GM21390 (cell line): ENCODE measurements at regions not wholly inside any gene's neighbourhood (a gene's known extent, or its start where the extent isn't known, plus 50 kb on each side); places are given as distances from the start of the nearest gene placed in this dataset.

Source experiments
- ATAC-seq: cut with Tn5 transposase; IDR thresholded peaks from one replicate; pipeline ENCODE4 v1.9.1; 2021; ENCODE audit not compliant: unreplicated experiment

- ATAC-seq: no peak
These were observed 535.4 kb upstream of the BCHE start for GRCh38 chr3:166372571-166373106.

GRCh38 chr3:166367947-166368533, 530.8 kb upstream of the BCHE start:
- ATAC-seq: no peak

GRCh38 chr3:166362698-166363097, 525.5 kb upstream of the BCHE start:
- no peak for ATAC-seq

DNA sequence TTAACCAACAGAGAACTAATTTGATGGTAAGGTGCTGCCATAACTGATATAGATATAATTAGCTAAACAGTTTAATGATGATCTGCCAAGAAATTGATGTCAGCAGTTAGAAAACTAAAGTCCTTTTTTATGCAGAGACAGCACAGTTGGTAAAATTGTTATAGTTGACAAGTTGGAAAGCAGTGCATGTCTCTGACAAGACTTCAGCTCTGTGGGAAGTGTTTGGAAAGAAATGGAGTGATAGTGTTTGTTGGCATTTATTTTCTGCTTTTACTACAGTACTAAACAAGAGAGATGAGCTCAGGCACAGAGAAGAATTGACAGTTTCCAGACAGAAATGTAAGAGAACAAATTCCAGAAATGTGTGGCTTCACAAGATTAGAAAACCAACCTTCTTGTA, 523.5 kb upstream of the BCHE start:
- ATAC-seq: no peak

DNA sequence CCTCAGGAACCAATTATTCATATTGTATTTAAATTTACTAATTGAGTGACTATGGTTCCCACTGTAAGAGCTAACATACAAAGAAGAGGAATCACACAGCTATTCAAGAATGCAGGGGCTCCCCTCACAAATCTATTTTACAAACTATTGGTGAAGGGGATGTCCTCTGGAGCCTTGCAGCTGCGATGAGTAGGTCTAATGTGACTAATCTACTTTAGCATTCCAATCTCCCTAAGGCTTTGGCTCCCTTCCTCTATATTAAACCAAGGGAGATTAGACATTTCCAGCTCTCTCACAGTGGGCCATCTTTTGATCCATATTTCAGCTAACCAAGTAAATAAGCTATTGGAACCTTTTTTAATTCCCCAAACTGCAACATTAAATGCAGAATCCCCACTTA, 514.2 kb upstream of the BCHE start:
- no peak for ATAC-seq

GRCh38 chr3:166340604-166341266, 503.5 kb upstream of the BCHE start:
- ATAC-seq: no peak

DNA sequence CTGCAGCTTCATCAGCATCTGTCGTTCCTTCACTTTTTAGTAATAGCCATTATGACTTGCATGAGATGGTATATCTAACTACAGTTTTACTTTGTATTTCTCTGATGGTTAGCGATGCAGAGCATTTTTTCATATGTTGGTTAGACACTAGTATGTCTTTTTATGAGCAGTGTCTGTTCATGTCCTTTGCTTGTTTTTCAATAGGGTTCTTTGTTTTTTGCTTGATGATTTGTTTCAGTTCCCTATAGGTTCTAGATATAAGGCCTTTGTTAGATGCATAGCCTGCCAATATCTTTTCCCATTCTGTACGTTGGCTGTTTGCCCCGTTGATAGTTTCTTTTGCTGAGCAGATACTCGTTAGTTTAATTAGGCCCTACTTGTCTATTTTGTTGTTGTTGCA, 487.2 kb upstream of the BCHE start:
- ATAC-seq: no peak

DNA sequence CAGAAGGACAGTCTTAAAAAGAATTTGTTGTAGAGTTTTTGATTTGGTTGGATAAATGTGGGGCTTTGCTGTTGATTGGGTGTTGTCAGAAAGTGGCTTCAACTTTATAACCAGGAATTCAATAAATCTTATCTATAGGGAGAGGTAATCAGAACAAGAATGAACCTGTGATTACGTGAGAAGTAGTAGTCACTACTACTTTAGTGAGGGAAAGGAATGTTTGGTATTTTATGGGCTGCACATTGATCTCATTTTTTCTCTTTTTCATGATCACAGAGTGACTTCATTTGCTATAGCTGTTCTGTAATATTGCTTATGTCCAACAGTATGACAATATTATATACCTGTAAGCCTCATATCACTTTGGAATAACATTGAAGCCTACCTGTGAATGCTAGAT, 485.2 kb upstream of the BCHE start:
- ATAC-seq: no peak

DNA sequence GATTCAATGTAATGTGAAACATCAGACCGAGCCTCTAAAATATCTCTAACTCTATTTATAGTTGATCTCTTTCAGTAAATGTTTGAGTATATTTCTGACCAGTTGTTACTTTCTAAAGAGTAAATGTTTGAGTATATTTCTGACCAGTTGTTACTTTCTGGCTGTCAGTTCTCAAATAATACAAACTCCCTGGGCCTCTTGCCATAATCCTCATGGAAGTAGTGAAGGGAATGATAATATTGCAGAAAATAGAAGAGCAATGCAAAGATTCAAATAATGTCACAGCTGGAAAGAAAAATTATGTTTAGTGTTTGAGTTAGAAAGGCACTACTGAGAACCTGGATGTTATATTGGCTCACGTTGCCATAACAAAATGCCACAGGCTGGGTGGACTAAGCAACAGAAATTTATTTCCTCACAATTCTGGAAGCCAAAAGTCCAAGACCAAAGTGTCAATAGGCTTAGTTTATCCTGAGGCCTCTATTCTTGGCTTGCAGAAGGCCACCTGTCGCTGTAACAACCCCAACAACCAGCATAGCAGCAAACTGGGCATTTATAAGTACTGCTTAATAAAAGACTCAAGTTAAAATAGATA, 470.6 kb upstream of the BCHE start:
- ATAC-seq: no peak

DNA sequence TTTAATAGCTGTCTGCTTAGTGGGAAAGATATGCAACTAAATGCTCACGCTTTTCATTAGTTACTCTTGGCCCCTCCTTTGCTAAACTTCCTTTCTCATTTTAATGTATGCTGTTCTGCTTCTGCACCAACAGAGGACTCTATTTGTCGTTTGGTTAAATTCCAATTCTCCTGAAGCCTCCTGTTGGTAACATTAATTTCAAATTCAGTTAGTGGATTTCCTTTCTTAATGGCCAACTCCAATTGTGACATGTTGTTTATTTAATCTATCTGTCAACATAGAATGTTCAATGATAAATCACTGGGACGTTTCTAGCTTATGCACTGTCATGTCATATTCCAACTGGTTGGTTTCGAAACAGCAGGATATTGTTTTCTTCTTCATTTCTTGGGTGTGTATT, 467.4 kb upstream of the BCHE start:
- ATAC-seq: no peak

DNA sequence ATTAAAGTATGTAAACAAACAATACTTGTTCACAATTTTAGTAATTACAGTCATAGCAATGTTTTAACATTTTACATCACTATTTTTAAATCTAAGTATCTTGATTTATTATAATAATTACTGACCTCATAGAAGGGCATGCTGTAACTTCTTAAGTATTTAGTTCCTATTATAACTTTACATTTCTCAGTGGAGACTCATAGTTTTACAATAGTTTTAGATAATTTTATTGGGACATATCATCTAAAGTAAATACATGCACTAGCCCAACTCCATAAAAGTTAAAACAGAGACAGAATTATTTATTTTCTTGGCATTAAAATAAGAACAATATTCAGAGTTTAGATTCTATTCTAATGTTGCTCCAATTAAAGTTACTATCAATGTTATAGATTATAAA, 466.5 kb upstream of the BCHE start:
- ATAC-seq: no peak

GRCh38 chr3:166302331-166302730, 465.1 kb upstream of the BCHE start:
- no peak for ATAC-seq

DNA sequence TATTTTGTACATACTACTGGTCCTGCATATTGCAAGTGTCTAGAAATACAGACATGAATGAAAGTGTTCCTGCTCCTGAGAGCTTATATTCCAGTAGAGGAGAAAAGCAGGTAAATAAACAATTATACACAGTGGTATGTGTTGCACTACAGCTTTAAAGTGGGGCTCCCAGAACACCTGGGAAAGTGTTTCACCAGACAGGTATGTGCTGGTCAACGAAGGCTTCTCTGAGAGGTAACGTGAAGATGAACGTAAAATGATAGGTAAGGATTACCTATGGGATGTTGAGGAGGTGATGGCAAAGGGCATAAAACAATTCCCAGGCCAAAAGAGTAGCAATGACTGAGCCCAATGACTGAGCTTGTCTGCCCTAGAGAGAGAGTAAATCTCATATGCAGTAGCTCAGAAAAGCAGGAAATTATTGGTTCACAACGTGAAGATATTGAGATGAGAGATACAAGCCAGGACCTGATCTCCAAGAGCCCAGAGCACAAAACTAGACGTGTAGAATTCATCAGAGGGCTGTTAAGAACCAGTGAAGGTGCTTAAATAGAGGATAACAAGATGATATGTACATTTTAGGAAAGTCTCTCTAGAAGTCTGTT, 459.1 kb upstream of the BCHE start:
- ATAC-seq: no peak

GRCh38 chr3:166291186-166291955, 454.1 kb upstream of the BCHE start:
- ATAC-seq: no peak

- no peak for ATAC-seq
These were observed 447.8 kb upstream of the BCHE start for GRCh38 chr3:166285001-166285400.

GRCh38 chr3:166283840-166284239, 446.6 kb upstream of the BCHE start:
- ATAC-seq: no peak

- no peak for ATAC-seq
These were observed 445.7 kb upstream of the BCHE start for GRCh38 chr3:166282931-166283330.

- ATAC-seq: no peak
These were observed 442.4 kb upstream of the BCHE start for GRCh38 chr3:166279636-166280035.

- ATAC-seq: no peak
These were observed 437.8 kb upstream of the BCHE start for GRCh38 chr3:166275024-166275390.

DNA sequence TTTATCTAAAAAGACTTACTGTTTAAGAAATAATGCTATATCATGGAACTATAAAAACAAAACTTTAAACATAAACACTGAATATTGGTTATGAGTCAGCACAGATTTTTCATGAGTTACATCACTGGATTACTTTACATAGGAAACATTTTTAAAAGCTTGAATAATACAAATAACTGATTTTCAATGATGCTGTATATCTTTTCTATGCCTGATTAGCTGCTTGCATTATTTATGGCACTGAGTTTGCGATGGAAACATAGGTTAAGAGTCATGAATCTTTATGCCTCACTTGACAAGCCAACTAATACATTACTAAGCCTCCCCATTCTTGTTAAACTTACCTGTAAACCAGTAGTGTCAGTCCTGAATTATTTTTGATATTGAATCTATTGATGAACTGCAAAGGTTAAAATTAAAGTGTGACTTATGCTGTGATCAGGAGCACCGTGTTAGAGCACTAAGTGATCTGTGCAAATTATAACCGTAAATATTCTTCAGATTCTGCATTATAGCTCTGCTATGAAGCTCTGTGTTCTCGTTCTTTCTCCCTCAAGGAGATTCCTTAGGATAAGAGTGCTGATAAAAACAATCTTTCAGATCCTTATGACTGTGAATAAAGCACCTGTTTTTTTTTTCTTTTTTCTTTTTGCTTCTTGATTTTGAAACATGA, 437.3 kb upstream of the BCHE start:
- no peak for ATAC-seq

- ATAC-seq: no peak
These were observed 433.2 kb upstream of the BCHE start for GRCh38 chr3:166270429-166270828.
